ENCODE measurements at regions not wholly inside any gene's neighbourhood (a gene's known extent, or its start where the extent isn't known, plus 50 kb on each side); places are given as distances from the start of the nearest gene placed in this dataset.

GRCh38 chr2:146661473-146662096 lies 1183.2 kb upstream of the ACVR2A start:
- TF ChIP-seq, protein P1, sequence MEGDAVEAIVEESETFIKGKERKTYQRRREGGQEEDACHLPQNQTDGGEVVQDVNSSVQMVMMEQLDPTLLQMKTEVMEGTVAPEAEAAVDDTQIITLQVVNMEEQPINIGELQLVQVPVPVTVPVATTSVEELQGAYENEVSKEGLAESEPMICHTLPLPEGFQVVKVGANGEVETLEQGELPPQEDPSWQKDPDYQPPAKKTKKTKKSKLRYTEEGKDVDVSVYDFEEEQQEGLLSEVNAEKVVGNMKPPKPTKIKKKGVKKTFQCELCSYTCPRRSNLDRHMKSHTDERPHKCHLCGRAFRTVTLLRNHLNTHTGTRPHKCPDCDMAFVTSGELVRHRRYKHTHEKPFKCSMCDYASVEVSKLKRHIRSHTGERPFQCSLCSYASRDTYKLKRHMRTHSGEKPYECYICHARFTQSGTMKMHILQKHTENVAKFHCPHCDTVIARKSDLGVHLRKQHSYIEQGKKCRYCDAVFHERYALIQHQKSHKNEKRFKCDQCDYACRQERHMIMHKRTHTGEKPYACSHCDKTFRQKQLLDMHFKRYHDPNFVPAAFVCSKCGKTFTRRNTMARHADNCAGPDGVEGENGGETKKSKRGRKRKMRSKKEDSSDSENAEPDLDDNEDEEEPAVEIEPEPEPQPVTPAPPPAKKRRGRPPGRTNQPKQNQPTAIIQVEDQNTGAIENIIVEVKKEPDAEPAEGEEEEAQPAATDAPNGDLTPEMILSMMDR (tag by site-specific recombination; IDR thresholded peaks at IDR 0.05), result no peak
- TF ChIP-seq, protein P2, sequence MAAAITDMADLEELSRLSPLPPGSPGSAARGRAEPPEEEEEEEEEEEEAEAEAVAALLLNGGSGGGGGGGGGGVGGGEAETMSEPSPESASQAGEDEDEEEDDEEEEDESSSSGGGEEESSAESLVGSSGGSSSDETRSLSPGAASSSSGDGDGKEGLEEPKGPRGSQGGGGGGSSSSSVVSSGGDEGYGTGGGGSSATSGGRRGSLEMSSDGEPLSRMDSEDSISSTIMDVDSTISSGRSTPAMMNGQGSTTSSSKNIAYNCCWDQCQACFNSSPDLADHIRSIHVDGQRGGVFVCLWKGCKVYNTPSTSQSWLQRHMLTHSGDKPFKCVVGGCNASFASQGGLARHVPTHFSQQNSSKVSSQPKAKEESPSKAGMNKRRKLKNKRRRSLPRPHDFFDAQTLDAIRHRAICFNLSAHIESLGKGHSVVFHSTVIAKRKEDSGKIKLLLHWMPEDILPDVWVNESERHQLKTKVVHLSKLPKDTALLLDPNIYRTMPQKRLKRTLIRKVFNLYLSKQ (tag by site-specific recombination; IDR thresholded peaks at IDR 0.05; ENCODE audit: borderline replicate concordance), result no peak
- TF ChIP-seq, protein P3, sequence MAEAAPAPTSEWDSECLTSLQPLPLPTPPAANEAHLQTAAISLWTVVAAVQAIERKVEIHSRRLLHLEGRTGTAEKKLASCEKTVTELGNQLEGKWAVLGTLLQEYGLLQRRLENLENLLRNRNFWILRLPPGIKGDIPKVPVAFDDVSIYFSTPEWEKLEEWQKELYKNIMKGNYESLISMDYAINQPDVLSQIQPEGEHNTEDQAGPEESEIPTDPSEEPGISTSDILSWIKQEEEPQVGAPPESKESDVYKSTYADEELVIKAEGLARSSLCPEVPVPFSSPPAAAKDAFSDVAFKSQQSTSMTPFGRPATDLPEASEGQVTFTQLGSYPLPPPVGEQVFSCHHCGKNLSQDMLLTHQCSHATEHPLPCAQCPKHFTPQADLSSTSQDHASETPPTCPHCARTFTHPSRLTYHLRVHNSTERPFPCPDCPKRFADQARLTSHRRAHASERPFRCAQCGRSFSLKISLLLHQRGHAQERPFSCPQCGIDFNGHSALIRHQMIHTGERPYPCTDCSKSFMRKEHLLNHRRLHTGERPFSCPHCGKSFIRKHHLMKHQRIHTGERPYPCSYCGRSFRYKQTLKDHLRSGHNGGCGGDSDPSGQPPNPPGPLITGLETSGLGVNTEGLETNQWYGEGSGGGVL (tag by site-specific recombination; IDR thresholded peaks at IDR 0.05), result no peak
- no peak for TF ChIP-seq ZNF449 (tag by site-specific recombination; IDR thresholded peaks at IDR 0.05)

Measured in HEK293 (cell line).